Right lobe of liver (tissue), 4 donors: ENCODE measurements at regions not wholly inside any gene's neighbourhood (a gene's known extent, or its start where the extent isn't known, plus 50 kb on each side); places are given as distances from the start of the nearest gene placed in this dataset.

Experiments used
- POLR2A ChIP-seq: fragments of 450-650 bp; IDR thresholded peaks from one replicate; pipeline ENCODE4 v1.6.1; 2017; ENCODE audit warnings: antibody characterized with exemption, mild to moderate bottlenecking
- TF ChIP-seq, protein P1 (sequence below), 4 donors: fragments of 200-600 bp in 3 of 4; fragments of 450-650 bp in 1 of 4; IDR thresholded peaks; one replicate each; pipeline versions ENCODE4 v1.5.1 to v1.8.0; 2016 to 2022; ENCODE audit warnings: antibody characterized with exemption in 4 of 4, mild to moderate bottlenecking in 2 of 4
- donor health status: DM: no; HTN: no; CAD: no.
- donor health status: DM: no; HTN: no; CAD: no.
- donor health status: DM: no; HTN: yes; CAD: no.

DNA sequence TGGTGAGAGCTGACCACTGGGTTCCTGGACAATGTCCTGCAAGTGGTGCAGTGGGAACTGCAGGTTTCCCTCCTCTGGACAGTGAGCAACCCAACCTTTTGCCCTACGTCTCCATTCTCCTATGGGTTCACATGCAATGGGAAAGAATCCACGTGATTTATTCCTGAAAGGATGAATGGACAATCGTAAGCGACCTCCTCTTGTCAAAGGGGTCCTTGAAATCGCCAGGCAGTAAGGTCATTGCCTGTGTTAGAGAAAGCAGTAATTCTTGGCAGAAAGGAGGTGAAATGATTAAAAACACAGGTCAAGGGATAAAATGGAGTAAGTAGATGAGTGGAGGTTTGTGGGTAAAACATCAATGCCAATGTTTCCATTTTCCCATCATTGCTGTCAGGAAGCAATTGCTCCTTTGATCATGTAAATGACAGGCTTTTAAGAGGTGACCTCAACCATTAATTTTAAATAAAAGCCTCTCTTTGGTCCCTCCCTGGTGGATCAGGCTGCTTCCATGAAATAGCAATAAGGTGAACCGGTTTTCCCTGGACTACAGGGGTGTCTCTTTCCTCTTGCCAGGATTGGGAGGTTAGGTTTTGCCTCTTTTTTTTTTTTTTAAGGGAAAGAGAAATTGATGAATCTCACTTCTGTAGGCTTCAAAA is 330.0 kb upstream of the PRKCQ start:
- TF ChIP-seq, protein P1, sequence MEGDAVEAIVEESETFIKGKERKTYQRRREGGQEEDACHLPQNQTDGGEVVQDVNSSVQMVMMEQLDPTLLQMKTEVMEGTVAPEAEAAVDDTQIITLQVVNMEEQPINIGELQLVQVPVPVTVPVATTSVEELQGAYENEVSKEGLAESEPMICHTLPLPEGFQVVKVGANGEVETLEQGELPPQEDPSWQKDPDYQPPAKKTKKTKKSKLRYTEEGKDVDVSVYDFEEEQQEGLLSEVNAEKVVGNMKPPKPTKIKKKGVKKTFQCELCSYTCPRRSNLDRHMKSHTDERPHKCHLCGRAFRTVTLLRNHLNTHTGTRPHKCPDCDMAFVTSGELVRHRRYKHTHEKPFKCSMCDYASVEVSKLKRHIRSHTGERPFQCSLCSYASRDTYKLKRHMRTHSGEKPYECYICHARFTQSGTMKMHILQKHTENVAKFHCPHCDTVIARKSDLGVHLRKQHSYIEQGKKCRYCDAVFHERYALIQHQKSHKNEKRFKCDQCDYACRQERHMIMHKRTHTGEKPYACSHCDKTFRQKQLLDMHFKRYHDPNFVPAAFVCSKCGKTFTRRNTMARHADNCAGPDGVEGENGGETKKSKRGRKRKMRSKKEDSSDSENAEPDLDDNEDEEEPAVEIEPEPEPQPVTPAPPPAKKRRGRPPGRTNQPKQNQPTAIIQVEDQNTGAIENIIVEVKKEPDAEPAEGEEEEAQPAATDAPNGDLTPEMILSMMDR (IDR thresholded peaks at IDR 0.05): no peak
- no peak for TF ChIP-seq POLR2A
